NCI-H1092 (cell line): ENCODE measurements at regions not wholly inside any gene's neighbourhood (a gene's known extent, or its start where the extent isn't known, plus 50 kb on each side); places are given as distances from the start of the nearest gene placed in this dataset.

Source experiments
- DNase-seq: peaks from one replicate; lab custom pipeline; 2025; lab: John Stamatoyannopoulos, UW

GRCh38 chr14:103206836-103207387, 83.7 kb downstream of the TNFAIP2 start:
- DNase-seq = no peak

DNA sequence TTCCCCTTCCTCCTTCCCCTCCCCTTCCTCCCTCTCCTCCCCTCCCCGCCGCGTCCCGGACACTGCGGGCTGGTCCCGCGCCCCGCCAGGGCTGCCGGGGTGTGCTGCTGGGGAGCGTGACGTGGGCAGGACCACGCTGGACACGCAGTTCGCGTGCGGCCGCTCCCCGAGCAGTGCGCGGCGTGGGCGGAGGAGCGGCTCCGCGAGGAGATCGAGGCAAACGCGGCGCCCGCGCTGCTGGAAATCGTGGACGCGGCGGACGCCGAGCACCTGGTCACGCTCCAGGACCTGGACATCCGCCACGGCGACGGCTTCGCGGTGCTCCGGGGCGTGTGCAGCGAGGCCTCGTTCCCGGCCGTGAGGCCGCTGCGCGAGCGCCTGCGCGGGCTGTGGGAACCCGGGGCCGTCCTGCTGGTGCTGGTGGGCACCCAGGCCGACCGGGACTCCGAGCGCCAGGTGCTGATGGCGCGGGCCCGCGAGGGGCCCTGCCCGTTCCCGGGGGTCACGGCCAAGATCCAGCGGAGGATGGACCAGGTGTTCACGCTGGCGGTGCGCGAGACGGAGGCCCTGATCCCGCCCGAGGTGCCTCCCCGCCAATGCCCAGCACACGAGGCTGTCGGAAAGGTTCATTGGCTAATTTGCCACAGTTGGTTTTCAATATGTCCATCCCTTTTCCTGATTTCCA, 84.3 kb downstream of the TNFAIP2 start:
- no peak for DNase-seq

GRCh38 chr14:103209054-103209453, 85.8 kb downstream of the TNFAIP2 start:
- DNase-seq = no peak

DNA sequence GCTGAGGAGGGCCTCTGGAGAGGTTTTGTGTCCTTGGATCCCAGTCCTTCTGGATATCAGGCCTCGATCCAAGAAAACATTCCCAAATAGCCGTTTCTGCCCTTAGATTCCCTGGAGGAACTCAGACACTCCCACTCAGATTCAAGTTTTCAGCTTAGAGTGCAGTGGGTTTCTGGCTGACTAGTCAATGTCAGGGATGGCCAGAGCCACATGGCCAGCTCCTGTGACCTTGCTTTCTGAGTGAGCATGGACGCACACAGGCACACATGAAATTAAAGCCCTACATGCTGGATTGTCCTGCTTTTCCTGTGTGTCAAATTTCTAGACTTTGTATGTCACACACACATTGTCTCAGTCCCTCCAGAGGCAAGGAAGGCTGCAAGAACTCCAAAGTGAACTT, 86.2 kb downstream of the TNFAIP2 start:
- DNase-seq = no peak

DNA sequence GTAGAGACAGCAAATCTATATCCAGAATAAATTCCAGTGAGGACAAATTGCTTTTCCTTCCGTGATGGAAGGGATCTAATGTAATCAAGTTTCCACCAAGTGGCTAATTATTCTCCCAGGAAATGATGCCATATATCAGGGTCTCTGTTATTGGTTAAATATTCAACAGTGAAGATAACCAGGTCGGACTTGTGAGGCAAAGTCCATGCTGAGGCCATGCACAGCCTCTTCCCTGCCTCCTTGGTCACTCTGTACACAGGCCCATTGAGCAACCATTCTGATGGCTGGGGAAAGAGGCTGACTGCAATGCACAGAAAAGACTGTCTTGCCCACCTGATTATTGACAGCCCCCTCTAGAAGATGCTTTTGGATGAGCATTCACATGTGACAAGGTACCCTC, 90.1 kb downstream of the TNFAIP2 start:
- no peak for DNase-seq

- no peak for DNase-seq
Observed at GRCh38 chr14:103214461-103214958, 91.2 kb downstream of the TNFAIP2 start.

DNA sequence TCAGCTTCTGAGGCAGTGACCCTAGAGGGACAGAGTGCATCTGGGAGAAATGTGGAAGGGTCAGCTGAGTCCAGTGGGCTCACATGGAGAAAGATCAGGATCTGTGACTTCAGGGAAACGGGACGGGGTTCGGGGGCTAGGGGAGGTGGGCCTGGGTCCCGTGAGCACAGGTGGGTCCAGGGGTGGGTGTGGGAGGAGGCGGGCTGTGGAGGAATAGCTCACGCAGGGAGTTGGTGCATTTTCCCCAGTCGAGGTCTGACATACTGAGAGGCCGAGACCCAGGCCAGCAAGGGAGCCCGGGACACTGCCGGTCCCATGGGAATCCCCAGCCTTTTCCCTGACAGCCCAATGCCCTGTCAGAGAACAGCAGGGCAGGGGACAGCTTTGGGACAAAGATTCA, 93.1 kb downstream of the TNFAIP2 start:
- DNase-seq = no peak

DNA sequence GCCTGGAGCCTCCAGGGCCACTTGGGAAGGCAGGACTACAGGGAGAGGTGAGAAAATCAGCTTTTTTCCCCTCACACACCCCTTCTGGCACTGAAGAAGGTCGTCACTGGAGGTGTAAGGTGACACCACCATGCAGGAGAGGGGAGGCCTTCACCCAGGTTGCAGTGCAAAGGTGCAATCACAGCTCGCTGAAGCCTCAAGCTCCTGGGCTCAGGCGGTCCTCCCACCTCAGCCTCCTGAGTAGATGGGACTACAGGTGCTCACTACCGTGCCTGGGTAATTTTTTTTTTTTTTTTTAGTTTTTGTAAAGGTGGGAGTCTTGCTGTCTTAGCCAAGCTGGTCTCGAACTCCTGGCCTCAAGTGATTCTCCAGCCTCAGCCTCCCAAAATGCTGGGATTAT, 93.6 kb downstream of the TNFAIP2 start:
- DNase-seq = no peak

GRCh38 chr14:103217538-103217937, 94.3 kb downstream of the TNFAIP2 start:
- no peak for DNase-seq

DNA sequence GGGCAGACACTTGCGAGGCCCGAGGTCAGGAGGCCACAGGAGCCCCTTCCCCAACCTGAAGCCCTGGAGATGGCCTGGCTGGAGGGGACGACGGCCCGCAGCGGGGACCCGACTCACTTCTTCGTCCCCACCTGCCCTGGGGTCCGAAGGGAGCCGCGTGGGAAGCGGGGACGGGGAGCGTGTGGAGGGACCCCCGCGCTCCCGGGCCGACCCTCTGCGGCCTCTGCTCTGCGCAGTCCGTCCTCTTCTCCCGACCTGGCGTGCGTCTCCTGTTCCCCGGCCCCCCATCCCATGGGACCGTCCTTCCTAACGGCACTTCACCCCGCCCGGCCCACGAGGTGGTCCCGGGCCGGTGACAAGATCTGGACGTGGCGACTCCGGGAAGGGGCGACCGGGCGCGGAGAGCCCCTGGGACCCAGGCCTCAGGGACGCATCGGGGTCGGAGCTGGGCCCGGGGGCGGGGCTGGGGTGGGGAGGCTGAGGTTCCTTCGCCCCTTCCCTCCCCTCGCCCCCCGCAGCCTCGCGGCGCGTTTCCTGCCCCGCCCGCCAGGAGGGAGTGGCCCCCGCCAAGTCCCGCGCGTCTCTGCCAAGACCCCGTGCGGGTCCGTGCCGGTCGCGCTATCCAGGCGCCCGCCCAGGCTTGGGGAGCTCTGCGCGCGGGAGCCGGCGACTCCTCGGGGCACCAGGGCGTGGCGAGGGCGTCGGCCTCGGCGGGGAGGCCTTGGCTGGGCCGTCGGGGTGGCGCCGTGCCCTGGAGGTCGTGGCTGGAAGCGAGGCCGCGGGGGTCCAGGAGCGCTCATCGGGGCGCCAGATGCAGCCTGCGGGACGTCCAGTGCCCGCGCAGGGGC, 97.1 kb downstream of the TNFAIP2 start:
- no peak for DNase-seq

GRCh38 chr14:103220982-103221641, 97.9 kb downstream of the TNFAIP2 start:
- DNase-seq = no peak

GRCh38 chr14:103221781-103222358, 98.6 kb downstream of the TNFAIP2 start:
- DNase-seq = no peak

DNA sequence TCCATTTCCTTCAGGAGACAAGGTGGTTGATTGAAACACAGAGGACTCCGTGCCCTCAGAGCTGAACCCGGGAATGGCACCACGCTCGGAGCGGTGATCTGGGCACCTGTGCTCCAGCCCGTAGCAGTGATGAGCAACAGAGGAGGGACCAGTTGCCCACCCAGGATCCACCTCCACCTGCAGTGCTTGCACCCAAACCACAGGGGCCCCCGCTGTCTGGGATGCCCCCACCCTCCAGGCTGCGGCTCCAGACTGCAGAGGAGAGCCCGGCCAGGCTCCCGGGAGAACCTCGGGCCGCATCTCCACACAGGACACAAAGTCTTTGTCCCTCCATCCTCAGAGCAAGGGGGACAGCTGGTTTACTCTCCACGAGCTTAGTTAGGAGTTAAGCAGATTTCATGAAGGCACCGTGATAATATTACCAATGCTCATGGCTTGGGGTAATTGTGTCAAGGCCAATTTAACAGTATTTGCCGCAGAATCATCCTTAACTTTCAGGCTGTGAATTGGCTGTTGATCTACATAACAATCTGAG, 100.6 kb downstream of the TNFAIP2 start:
- DNase-seq = no peak

DNA sequence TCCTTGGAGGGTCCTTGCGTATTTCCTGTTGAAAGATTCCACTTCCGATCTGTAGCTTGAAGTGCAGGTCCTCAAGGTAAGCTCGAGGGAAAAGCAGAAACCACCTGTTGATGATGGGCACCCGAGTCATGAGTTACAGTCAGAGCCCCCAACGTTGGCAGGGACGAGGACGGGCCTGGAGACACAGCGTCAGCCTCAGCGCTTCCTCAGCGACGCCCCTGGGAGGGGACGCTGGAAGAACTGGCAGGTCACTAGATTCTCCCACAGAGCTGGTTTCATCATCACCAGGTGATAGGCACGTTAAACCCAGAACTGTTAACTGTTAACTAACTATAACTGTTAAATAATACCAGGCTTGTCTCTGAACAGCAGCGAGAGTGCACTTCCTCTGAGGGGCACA, 101.8 kb downstream of the TNFAIP2 start:
- no peak for DNase-seq

DNA sequence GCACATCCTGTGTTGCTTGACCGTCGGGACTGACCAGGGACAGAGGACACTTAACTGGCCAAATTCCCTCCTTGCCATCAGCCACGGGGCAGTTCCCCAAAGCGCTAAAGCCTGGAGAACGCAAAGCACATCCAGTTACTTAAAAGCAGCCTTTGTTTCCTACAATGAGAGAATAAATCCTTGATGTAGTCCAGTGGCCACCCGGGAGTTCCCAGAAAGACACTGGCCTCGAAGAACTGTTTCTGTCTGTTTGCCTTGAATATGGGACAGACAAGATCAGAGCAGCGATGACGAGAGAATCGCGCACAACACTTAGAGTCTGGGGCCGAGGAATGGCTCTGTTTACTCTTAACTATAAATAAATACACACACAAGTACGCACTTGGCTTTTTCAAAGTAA, 102.2 kb downstream of the TNFAIP2 start:
- DNase-seq = no peak

GRCh38 chr14:103227094-103227768, 104.0 kb downstream of the TNFAIP2 start:
- no peak for DNase-seq

- no peak for DNase-seq
Observed at GRCh38 chr14:103228076-103228806, 105.0 kb downstream of the TNFAIP2 start.

DNA sequence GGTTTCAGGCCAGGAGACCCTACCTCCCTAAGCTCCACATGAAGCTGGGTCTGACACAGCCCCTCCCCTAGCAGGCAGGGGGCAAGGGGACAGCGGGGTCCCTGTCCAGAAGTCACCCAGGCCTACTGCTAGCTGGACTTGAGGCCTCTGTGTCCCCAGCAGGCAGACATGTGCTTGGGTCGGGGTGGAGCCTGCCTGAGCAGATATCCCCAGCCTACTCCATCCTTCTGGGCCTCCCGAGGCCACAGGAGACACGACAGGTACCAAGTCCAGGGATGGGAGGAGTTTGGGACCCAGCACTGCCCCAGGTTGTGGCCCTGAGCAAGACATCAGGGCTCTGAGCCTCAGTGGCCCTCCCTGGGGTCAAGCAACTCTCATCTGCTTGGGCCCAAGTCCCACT, 105.2 kb upstream of the EIF5 start:
- no peak for DNase-seq

DNA sequence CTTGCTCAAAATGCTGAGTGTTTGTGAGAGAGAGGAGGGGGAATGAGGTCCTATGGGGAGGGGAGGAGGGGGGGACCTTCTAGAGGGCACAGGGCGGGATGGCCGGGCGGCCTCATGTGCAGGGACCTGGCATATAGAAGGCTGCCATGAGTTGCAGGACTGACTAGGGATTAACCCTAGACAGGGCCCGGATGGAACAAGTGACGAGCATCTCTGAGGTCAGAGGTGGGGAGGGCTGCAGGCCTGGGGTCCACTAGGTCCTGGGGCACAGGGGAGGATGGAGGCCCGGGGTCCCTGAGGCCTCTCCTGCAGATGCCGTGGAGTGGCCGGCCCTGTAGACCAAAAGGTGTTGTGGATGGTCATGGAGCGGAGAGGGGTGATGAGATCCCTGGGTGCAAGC, 104.0 kb upstream of the EIF5 start:
- no peak for DNase-seq

DNA sequence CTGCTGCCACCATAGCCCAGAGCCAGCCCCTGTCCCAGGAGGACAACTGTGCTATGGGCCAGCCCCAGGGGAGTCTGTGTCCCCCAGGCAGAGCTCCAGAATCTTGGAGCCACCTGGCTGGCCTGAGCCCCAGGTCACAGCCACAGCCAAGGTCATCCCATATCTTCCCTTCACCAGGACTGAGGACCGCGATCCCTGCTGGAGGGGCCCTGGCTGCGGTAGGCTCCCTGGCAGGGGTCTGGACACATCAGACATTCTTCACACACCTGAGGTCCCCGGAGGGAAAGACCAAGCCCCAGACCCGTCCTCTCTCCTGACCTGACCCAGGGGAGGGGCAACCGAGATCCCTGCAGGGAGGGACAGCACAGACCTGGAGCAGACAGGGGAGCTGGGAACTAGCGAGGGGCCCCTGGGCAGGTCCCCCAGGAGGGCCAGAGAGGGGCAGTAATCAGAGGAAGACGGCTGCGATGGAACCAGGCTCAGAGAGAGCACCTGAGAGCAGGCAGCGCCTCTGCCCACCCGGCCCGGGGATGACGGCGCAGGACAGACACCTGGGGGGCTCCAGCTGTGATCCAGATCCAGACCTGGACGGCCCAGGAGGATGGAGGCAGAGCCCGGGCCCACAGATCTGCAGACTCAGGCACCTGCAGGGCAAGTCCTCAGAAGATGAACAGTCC, 103.2 kb upstream of the EIF5 start:
- no peak for DNase-seq
